B cell (primary cell): ENCODE measurements at regions not wholly inside any gene's neighbourhood (a gene's known extent, or its start where the extent isn't known, plus 50 kb on each side); places are given as distances from the start of the nearest gene placed in this dataset.

Source experiments
- ATAC-seq: fragments of 200-7000 bp; cut with Tn5 transposase; one replicate; pipeline ENCODE4 v1.10.0; 2021; ENCODE audit warnings: low read depth, mild to moderate bottlenecking, moderate number of reproducible peaks, moderate library complexity
- CTCF ChIA-PET: fragments of 350-600 bp; sonication (Branson Sonifier 250); formaldehyde crosslinking; loops from one replicate; lab custom pipeline; 2021; ENCODE audit warnings: antibody characterized with exemption, inconsistent platforms; lab: Charles Lee
- POLR2A ChIA-PET: fragments of 350-600 bp; sonication (Branson Sonifier 250); formaldehyde crosslinking; loops from one replicate; lab custom pipeline; 2021; ENCODE audit warnings: antibody characterized with exemption; lab: Charles Lee
- DNase-seq: peaks from one replicate; pipeline ENCODE4 v3.0.0; 2013
- H2AFZ ChIP-seq: 2 replicates; pipeline ENCODE4 v1.6.1; 2012; ENCODE audit warnings: mild to moderate bottlenecking, low read depth, low read length; ENCODE audit not compliant: insufficient read depth, poor library complexity, severe bottlenecking
- H3K27ac ChIP-seq, 2 donors: 1 replicate in 1 of 2; 2 replicates in 1 of 2; pipeline ENCODE4 v1.5.1; 2012 to 2013; ENCODE audit warnings: low read length in 2 of 2, mild to moderate bottlenecking in 2 of 2, moderate library complexity in 1 of 2
- H3K27me3 ChIP-seq, 4 experiments: fragments of 200-600 bp in 1 of 4; sonication (generic) in 1 of 4; replicated peaks in 1 of 4; 1 replicate in 2 of 4; 2 replicates in 2 of 4; pipeline versions ENCODE4 v1.6.1 to v1.7.0; 2013 to 2016; ENCODE audit warnings: low read length in 3 of 4, mild to moderate bottlenecking in 2 of 4, mixed read lengths in 1 of 4, moderate library complexity in 1 of 4; ENCODE audit not compliant: insufficient read depth in 4 of 4, control insufficient read depth in 3 of 4; ENCODE audit errors: control extremely low read depth in 1 of 4
- H3K36me3 ChIP-seq, 2 experiments: replicated peaks in 1 of 2; 1 replicate in 1 of 2; 2 replicates in 1 of 2; pipeline versions ENCODE4 v1.6.1 to v1.7.1; 2013; ENCODE audit warnings: low read length in 1 of 2; ENCODE audit not compliant: insufficient read depth in 2 of 2, control insufficient read depth in 1 of 2; ENCODE audit errors: control extremely low read depth in 1 of 2, extremely low read depth in 1 of 2
- H3K4me1 ChIP-seq, 2 donors: fragments of 200-600 bp in 1 of 2; sonication (generic) in 1 of 2; 1 replicate in 1 of 2; 2 replicates in 1 of 2; pipeline versions ENCODE4 v1.5.1 to v1.6.1; 2013 to 2017; ENCODE audit warnings: low read length in 2 of 2; ENCODE audit not compliant: control insufficient read depth in 2 of 2, insufficient read depth in 2 of 2
- H3K4me2 ChIP-seq: replicated peaks from 2 replicates; pipeline ENCODE3; 2012; ENCODE audit warnings: mild to moderate bottlenecking, low read depth, low read length; ENCODE audit not compliant: poor library complexity, severe bottlenecking
- H3K4me3 ChIP-seq, 5 experiments: fragments of 200-600 bp in 1 of 5; sonication (generic) in 1 of 5; 1 replicate in 3 of 5; 2 replicates in 2 of 5; pipeline versions ENCODE4 v1.5.1 to v1.7.0; 2011 to 2016; ENCODE audit warnings: low read length in 4 of 5, mild to moderate bottlenecking in 4 of 5, low read depth in 2 of 5, control low read depth in 1 of 5, moderate library complexity in 1 of 5; ENCODE audit not compliant: insufficient read depth in 1 of 5; ENCODE audit errors: control extremely low read depth in 1 of 5, extremely low read depth in 1 of 5
- H3K79me2 ChIP-seq: fragments of 200-600 bp; sonication (generic); one replicate; pipeline ENCODE4 v1.6.0; 2016; ENCODE audit warnings: low read length; ENCODE audit not compliant: control insufficient read depth, insufficient read depth
- H3K9ac ChIP-seq: fragments of 200-600 bp; sonication (generic); 2 replicates; pipeline ENCODE4 v1.6.1; 2017; ENCODE audit warnings: mild to moderate bottlenecking, low read length, moderate library complexity
- H3K9me3 ChIP-seq, 3 donors: one replicate each; pipeline versions ENCODE4 v1.6.1 to v1.7.1; 2013; ENCODE audit warnings: low read length in 2 of 3; ENCODE audit not compliant: control insufficient read depth in 2 of 3, insufficient read depth in 1 of 3; ENCODE audit errors: control extremely low read depth in 1 of 3
- H4K20me1 ChIP-seq: 2 replicates; pipeline ENCODE4 v1.6.0; 2012; ENCODE audit warnings: mild to moderate bottlenecking, low read length; ENCODE audit not compliant: insufficient read depth, control insufficient read depth, poor library complexity, severe bottlenecking
- H3K27ac Mint-ChIP-seq: one replicate; pipeline ENCODE4 v1.8.0; 2021; ENCODE audit warnings: mixed read lengths
- H3K27me3 Mint-ChIP-seq: one replicate; pipeline ENCODE4 v1.8.0; 2021; ENCODE audit warnings: mixed read lengths
- H3K4me1 Mint-ChIP-seq: one replicate; pipeline ENCODE4 v1.8.0; 2021; ENCODE audit warnings: mixed read lengths
- H3K4me3 Mint-ChIP-seq: one replicate; pipeline ENCODE4 v1.8.0; 2021; ENCODE audit warnings: mixed read lengths
- H3K9me3 Mint-ChIP-seq: one replicate; pipeline ENCODE4 v1.8.0; 2022; ENCODE audit warnings: mixed read lengths; ENCODE audit not compliant: insufficient read depth
- CTCF ChIP-seq: fragments of 200-600 bp; IDR thresholded peaks from one replicate; pipeline ENCODE4 v1.8.0; 2022; ENCODE audit warnings: antibody characterized with exemption, mild to moderate bottlenecking
- EZH2 ChIP-seq: IDR thresholded peaks from 2 replicates; pipeline ENCODE4 v1.6.1; 2012; ENCODE audit warnings: borderline replicate concordance, low read depth, mild to moderate bottlenecking, moderate library complexity, low read length; ENCODE audit not compliant: insufficient read depth, poor library complexity, severe bottlenecking
- WGBS: methylation state at CpG from one replicate; pipeline ENCODE4 v1.1.5; 2013; ENCODE audit warnings: missing lambda C conversion rate; ENCODE audit not compliant: insufficient coverage; 5-methylcytosine and 5-hydroxymethylcytosine counted together
- intact Hi-C: fragments of 100-400 bp; cut with micrococcal nuclease; formaldehyde crosslinking; loops from one replicate; pipeline ENCODE4 v1.10.0; 2022

- TF ChIP-seq CTCF (no peak), EZH2 (no peak)
- ChIA-PET CTCF (no interaction called here), POLR2A (no interaction called here)
- no peak overlapping the region for H2AFZ ChIP-seq
- H3K4me2 ChIP-seq = no peak overlapping the region
- Mint-ChIP-seq H3K4me1 (no peaks in the 10 kb centered on the region), H3K27ac (no peak overlapping the region), H3K9me3 (peaks cover 2% of the 10 kb centered on the region), H3K27me3 (no peaks in the 10 kb centered on the region), H3K4me3 (no peak overlapping the region)
- H3K9me3 ChIP-seq = no peaks in the 10 kb centered on the region
- H3K79me2 ChIP-seq = no peaks in the 10 kb centered on the region
- H4K20me1 ChIP-seq = no peaks in the 10 kb centered on the region
- no peak overlapping the region for H3K4me3 ChIP-seq
- no peaks in the 10 kb centered on the region for H3K36me3 ChIP-seq
- H3K27me3 ChIP-seq = no peaks in the 10 kb centered on the region
- H3K27ac ChIP-seq = no peak overlapping the region
- ATAC-seq = no peak
- no peak for DNase-seq
- no peaks in the 10 kb centered on the region for H3K4me1 ChIP-seq
- intact Hi-C loops = no loop called here
- no peak overlapping the region for H3K9ac ChIP-seq
- no CpG with 5 or more reads among the region's 1 CpG for WGBS
Observed at GRCh38 chr13:93058301-93058700, 168.3 kb upstream of the GPC6 start.

- Histone ChIP-seq H3K9me3 (no peaks in the 10 kb centered on the region), H4K20me1 (no peaks in the 10 kb centered on the region), H3K4me3 (no peak overlapping the region), H3K27me3 (no peaks in the 10 kb centered on the region), H3K9ac (no peak overlapping the region), H2AFZ (no peak overlapping the region), H3K36me3 (no peaks in the 10 kb centered on the region), H3K79me2 (no peaks in the 10 kb centered on the region), H3K27ac (no peak overlapping the region), H3K4me1 (no peaks in the 10 kb centered on the region), H3K4me2 (no peak overlapping the region)
- WGBS = 75% methylated on average over 4 of the region's 5 CpGs
- H3K4me1 Mint-ChIP-seq = no peaks in the 10 kb centered on the region
- peaks cover 4% of the 10 kb centered on the region for H3K9me3 Mint-ChIP-seq
- intact Hi-C loops = no loop called here
- no peak overlapping the region for H3K27ac Mint-ChIP-seq
- ChIA-PET POLR2A (no interaction called here), CTCF (no interaction called here)
- DNase-seq (no peak), ATAC-seq (no peak)
- no peak overlapping the region for H3K4me3 Mint-ChIP-seq
- TF ChIP-seq EZH2 (no peak), CTCF (no peak)
- H3K27me3 Mint-ChIP-seq = no peaks in the 10 kb centered on the region
Observed at GRCh38 chr13:93060144-93060543, 166.5 kb upstream of the GPC6 start.
